Activated CD4-positive, alpha-beta T cell treated with anti-CD3 and anti-CD28 coated beads for 36 hours (primary cell): ENCODE measurements at regions not wholly inside any gene's neighbourhood (a gene's known extent, or its start where the extent isn't known, plus 50 kb on each side); places are given as distances from the start of the nearest gene placed in this dataset.

ENCODE experiments used
- ATAC-seq: fragments of 200-7000 bp; cut with Tn5 transposase; one replicate; pipeline ENCODE4 v1.10.0; 2021; ENCODE audit warnings: mild to moderate bottlenecking, moderate library complexity
- CTCF ChIA-PET: fragments of 350-600 bp; sonication (Branson Sonifier 250); formaldehyde crosslinking; loops from one replicate; lab custom pipeline; 2021; ENCODE audit warnings: antibody characterized with exemption; lab: Charles Lee
- POLR2A ChIA-PET: fragments of 350-600 bp; sonication (Branson Sonifier 250); formaldehyde crosslinking; loops from one replicate; lab custom pipeline; 2021; ENCODE audit warnings: antibody characterized with exemption, inconsistent platforms; lab: Charles Lee
- DNase-seq: peaks from one replicate; pipeline ENCODE4 v3.0.0-alpha.2; 2020
- H3K27ac Mint-ChIP-seq: one replicate; pipeline ENCODE4 v1.8.0; 2021; ENCODE audit warnings: mixed read lengths
- H3K27me3 Mint-ChIP-seq: one replicate; pipeline ENCODE4 v1.8.0; 2021; ENCODE audit warnings: mixed read lengths
- H3K36me3 Mint-ChIP-seq: one replicate; pipeline ENCODE4 v1.8.0; 2021; ENCODE audit warnings: low read depth, mixed read lengths
- H3K4me1 Mint-ChIP-seq: one replicate; pipeline ENCODE4 v1.8.0; 2021; ENCODE audit warnings: mixed read lengths
- H3K4me3 Mint-ChIP-seq: one replicate; pipeline ENCODE4 v1.8.0; 2021; ENCODE audit warnings: mild to moderate bottlenecking, moderate library complexity, mixed read lengths
- H3K9me3 Mint-ChIP-seq: one replicate; pipeline ENCODE4 v1.8.0; 2021; ENCODE audit warnings: low read depth, mixed read lengths
- intact Hi-C, 2 experiments: fragments of 100-400 bp; cut with DNase I in 1 of 2; cut with micrococcal nuclease in 1 of 2; formaldehyde crosslinking; loops; one replicate each; pipeline versions ENCODE4 v1.14.2 to v1.15.1; 2022 to 2024; cut with DNase I, micrococcal nuclease

DNA sequence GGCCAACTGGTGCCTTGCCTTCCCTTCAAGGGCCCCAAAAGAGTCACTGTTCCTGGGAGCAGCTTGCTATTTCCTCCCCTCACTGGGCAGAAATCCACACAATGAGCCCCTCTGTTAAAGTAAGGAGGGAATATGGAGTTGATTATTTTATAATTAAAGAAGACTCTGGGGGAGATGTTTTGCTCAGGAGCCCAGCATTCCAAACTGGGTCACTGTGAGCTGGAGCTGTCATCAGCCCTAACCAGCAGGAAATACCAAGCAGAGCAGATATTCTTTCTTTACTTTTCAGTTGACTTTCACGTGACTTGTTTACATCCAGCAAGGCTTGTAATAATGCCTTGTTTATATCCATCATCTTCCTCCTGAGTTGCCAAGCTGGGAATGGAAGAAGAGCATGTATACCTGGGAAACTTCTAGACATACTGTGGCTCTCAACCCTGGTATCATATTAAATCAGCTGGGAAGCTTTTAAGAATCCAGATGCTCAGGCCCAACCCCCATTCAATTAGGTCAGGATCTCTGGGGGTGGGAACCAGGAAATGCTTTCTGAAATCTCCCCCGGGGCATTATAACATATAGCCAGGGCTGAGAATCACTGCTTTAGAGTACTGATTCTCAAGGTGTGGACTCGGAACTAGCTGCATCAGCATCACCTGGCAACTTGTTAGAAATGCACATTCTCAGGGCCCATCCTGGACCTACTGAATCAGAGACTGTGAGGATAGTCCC, 175.6 kb upstream of the MYLIP start:
- POLR2A ChIA-PET = no interaction called here
- ATAC-seq = no peak
- intact Hi-C loops = no loop called here
- no peak overlapping the region for H3K4me3 Mint-ChIP-seq
- no peaks in the 10 kb centered on the region for H3K27me3 Mint-ChIP-seq
- peaks cover 6% of the 10 kb centered on the region for H3K4me1 Mint-ChIP-seq
- H3K36me3 Mint-ChIP-seq = no peaks in the 10 kb centered on the region
- CTCF ChIA-PET = no interaction called here
- H3K9me3 Mint-ChIP-seq = no peaks in the 10 kb centered on the region
- no peak overlapping the region for H3K27ac Mint-ChIP-seq
- DNase-seq = no peak

DNA sequence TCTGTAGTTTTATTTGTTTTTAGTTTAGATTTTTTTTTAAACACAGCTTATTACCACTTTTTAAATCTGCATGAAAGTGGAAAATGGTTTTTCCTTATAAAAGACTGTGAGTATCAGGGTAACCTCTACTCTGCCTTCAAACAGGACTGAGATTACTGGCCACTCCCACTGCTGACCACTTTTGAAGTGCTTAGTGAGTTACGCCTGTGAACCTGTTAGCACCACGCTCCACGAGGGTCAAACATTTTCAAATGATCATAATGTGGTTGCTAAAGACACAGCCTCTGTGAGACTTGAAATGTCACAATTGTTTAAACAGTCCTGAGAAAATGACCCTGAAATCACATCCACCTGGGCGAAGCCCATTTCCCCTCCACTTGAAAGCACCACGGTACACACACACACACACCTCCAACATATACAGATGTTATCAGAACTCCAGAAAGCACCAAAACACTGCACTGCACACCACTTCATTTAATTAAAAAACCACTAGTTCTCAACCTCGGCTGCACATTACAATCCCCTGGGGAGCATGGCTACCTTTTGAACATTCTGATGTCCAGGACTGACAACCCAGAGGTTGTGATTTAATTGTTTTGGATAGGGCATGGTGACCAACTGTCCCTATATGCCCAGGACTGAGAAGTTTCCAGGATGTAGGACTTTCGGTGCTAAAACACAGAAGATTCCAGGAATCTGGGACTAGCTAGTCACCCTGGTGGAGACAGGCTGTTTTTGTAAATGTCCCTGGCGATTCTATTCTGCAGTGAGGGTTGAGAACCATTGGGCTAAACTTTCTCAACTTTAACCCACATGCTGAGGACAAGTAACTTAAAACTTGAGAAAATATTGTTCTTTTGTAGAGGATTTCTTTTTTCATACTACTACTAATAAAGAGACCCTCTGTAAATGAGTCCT, 176.4 kb upstream of the MYLIP start:
- Mint-ChIP-seq H3K27me3 (no peaks in the 10 kb centered on the region), H3K9me3 (no peaks in the 10 kb centered on the region), H3K4me3 (no peak overlapping the region), H3K27ac (no peak overlapping the region), H3K36me3 (no peaks in the 10 kb centered on the region), H3K4me1 (peaks cover 6% of the 10 kb centered on the region)
- intact Hi-C loops = no loop called here
- ATAC-seq = no peak
- no peak for DNase-seq
- ChIA-PET CTCF (interaction anchor here (0.6 to 0.7 kb wide), 2 partner anchors 194 to 207 kb away, joined by 3 read pairs; no protein-coding TSS in a partner anchor), POLR2A (no interaction called here)

DNA sequence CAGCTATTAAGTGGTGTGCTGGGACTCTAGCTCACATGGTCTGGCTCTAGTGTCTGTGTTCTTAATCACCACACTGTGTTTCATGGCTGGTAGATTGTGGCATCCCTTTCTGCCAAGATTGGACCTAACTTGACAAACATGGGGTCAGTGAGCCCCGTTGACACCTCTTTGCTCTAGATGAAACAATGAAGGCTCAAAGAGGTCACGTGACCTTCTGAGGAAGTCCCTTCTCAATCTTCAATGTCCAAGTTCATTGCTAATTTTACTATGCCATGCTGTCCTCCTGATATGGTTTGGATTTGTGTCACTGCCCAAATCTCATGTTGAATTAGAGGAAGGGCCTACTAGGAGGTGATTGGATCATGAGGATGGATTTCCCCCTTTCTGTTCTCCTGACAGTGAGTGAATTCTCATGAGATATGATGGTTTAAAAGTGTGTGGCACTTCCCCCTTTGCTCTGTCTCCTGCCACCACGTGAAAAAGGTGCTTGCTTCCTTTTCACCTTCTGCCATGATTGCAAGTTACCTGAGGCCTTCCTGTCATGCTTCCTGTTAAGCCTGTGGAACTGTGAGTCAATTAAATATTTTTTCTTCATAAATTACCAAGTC, 177.8 kb upstream of the MYLIP start:
- Mint-ChIP-seq H3K4me3 (no peak overlapping the region), H3K36me3 (no peaks in the 10 kb centered on the region), H3K27me3 (no peaks in the 10 kb centered on the region), H3K27ac (no peak overlapping the region), H3K4me1 (peaks cover 2% of the 10 kb centered on the region), H3K9me3 (no peaks in the 10 kb centered on the region)
- DNase-seq (no peak), ATAC-seq (no peak)
- intact Hi-C loops = no loop called here
- ChIA-PET CTCF (interaction anchor here (1.1 kb wide), 1 partner anchor 58 kb away, joined by 3 read pairs; no protein-coding TSS in a partner anchor), POLR2A (no interaction called here)

DNA sequence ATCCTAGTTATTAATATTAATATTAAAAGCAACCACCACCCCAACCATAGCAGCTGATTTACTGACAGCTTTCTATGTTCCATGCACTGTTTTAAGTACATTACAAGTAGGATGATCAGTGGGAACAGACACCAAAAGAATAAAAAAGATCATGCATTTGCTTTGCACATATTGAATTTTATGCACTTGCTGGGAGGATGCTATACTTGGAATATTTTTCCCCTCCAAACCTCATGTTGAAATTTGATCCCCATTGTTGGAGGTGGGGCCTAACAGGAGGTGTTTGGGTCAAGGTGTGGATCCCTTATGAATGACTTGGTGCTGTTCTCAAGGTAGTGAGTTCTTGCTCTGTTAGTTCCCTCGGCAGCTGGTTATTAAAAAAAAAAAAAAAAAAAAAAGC, 178.9 kb upstream of the MYLIP start:
- no peak overlapping the region for H3K4me3 Mint-ChIP-seq

DNA sequence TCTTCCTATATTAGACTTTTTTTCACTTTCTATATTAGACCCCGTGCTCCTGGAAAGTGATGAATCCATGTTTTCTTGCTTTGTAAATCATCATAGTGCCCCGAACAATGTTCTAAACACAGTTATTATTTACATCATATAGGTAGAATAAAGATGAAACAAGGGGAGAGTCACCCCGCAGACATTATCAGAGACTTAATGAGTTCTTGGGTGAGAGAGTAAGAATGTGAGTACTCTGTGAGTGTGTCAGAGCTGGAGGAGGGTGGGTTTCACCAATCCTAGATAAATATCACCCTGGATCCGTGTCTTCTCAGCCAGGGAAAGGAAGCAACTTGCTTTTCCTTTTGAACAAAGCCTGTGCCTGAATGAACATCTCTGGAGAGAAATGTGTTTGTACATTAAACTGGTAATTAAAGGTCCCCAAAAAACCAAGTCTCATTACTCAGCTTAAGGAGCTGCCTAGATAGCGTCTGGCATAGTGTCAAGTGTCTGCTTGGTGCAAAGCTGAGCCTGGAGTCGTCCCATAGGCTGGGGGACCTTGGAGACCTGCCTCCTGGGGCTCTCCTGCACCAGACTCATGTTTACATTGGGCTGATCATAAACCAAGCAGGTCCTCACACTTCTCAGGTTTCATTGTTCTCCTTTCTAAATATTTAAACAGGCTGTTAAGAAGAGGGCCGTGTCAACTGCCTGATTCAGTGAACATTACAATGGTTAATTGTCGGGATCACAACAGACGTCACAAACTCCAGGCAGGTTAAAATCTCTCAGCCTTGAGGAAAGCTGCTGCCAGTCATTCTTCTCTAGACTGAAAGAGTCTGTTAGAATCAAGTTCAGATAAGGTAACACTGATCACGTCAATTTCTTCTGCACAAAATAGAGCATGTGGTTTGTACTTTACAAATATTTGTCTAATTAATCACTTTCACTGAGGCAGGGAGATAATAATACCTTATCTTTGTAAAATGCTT, 179.7 kb upstream of the MYLIP start:
- H3K27me3 Mint-ChIP-seq = no peaks in the 10 kb centered on the region
- DNase-seq (no peak), ATAC-seq (no peak)
- ChIA-PET CTCF (interaction anchor here (0.9 kb wide), 1 partner anchor 233 kb away, joined by 3 read pairs; no protein-coding TSS in a partner anchor), POLR2A (no interaction called here)
- H3K4me3 Mint-ChIP-seq = no peak overlapping the region
- H3K4me1 Mint-ChIP-seq = no peaks in the 10 kb centered on the region
- no peaks in the 10 kb centered on the region for H3K36me3 Mint-ChIP-seq
- H3K9me3 Mint-ChIP-seq = no peaks in the 10 kb centered on the region
- intact Hi-C loops = no loop called here
- H3K27ac Mint-ChIP-seq = no peak overlapping the region

More for the DNA sequence above, 178.9 kb upstream of the MYLIP start:
- no peaks in the 10 kb centered on the region for H3K4me1 Mint-ChIP-seq
- CTCF ChIA-PET = no interaction called here
- H3K9me3 Mint-ChIP-seq = no peaks in the 10 kb centered on the region
- POLR2A ChIA-PET = interaction anchor here (0.6 kb wide), 1 partner anchor 44 kb away, joined by 3 read pairs; no protein-coding TSS in a partner anchor
- H3K27ac Mint-ChIP-seq = no peak overlapping the region
- H3K36me3 Mint-ChIP-seq = no peaks in the 10 kb centered on the region
- DNase-seq (no peak), ATAC-seq (no peak)
- intact Hi-C loops = no loop called here
- H3K27me3 Mint-ChIP-seq = no peaks in the 10 kb centered on the region

DNA sequence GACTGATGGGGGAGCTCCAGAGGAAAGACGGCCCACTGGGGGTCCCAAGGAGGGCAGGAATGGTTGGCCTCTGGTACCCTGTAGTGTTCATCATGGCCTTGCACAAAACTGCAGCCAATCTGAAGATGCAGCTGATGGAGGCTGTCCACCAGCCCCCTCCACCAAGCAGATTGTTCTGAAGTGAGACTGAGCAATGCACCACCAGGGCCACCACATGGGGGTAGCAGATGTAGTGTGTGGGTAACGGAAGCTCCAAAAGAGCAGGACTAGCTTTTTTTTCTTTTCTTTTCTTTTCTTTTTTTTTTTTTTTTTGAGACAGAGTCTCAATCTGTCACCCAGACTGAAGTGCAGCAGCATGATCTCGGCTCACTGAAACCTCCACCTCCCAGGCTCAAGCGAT, 181.0 kb upstream of the MYLIP start:
- no peaks in the 10 kb centered on the region for H3K36me3 Mint-ChIP-seq
- H3K27me3 Mint-ChIP-seq = no peaks in the 10 kb centered on the region
- no peak for ATAC-seq
- no peak overlapping the region for H3K27ac Mint-ChIP-seq
- CTCF ChIA-PET = no interaction called here
- DNase-seq = no peak
- POLR2A ChIA-PET = no interaction called here
- no peak overlapping the region for H3K4me3 Mint-ChIP-seq
- no peaks in the 10 kb centered on the region for H3K4me1 Mint-ChIP-seq
- intact Hi-C loops = no loop called here
- H3K9me3 Mint-ChIP-seq = no peaks in the 10 kb centered on the region

DNA sequence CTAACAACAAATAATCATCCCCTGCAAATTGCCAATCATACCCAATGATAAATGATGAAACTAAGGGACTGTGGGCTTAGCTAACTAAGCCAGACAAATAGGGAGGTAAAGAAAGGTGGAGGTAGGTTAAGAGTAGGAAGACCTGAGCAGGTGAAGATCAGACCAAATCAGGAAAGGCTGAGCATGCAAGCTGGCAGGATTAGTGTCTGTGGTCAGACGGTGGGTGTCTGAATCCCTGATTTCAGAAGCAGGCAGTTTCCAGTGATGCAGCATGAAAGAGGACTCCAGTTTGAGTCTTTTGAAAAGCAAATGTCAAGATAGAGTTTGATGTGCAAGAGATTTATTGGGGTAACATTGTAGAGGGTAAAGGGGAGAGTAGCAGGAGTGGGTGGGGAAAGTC, 181.4 kb upstream of the MYLIP start:
- ChIA-PET CTCF (no interaction called here), POLR2A (no interaction called here)
- H3K4me3 Mint-ChIP-seq = no peak overlapping the region
- H3K36me3 Mint-ChIP-seq = no peaks in the 10 kb centered on the region
- no peaks in the 10 kb centered on the region for H3K9me3 Mint-ChIP-seq
- H3K4me1 Mint-ChIP-seq = no peaks in the 10 kb centered on the region
- no peak for ATAC-seq
- intact Hi-C loops = no loop called here
- no peak overlapping the region for H3K27ac Mint-ChIP-seq
- no peaks in the 10 kb centered on the region for H3K27me3 Mint-ChIP-seq
- DNase-seq = no peak

DNA sequence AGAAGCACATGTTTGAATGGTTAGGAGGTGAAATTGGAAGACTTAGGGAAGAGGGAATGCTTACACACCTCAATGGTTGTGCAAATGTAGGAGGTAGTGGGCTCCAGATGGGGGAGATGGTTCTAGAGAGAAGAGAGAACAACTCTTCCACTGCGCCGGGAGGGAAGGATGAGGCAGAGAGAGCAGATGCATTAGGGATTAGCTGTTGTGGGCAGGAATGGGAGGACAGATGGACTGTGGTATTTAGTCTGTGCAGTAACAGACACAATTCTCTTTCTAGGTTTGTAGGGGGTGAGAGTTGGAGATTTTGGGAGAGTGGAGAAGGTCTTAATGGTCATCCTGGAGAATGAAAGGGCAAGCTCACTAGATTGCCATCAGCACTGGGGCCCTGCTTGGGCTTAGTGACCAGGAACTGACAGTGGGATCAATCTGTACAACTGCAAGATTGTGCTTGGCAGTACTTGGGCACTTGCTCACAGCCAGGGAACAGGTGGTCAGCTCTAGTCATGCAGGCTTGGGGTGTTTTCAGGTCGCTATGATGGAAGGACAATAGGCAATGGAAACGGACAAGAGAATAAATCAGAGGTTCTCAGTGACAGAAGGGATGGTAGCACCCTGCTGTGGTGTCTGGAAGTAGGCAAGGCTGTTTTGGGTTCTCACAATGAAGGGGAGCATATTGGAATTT, 182.0 kb upstream of the MYLIP start:
- Mint-ChIP-seq H3K4me1 (no peaks in the 10 kb centered on the region), H3K36me3 (no peaks in the 10 kb centered on the region), H3K4me3 (no peak overlapping the region), H3K27ac (no peak overlapping the region), H3K27me3 (no peaks in the 10 kb centered on the region), H3K9me3 (no peaks in the 10 kb centered on the region)
- ChIA-PET POLR2A (interaction anchor here (0.6 kb wide), 1 partner anchor 112 kb away, joined by 3 read pairs; no protein-coding TSS in a partner anchor), CTCF (no interaction called here)
- ATAC-seq (no peak), DNase-seq (no peak)
- intact Hi-C loops = no loop called here

DNA sequence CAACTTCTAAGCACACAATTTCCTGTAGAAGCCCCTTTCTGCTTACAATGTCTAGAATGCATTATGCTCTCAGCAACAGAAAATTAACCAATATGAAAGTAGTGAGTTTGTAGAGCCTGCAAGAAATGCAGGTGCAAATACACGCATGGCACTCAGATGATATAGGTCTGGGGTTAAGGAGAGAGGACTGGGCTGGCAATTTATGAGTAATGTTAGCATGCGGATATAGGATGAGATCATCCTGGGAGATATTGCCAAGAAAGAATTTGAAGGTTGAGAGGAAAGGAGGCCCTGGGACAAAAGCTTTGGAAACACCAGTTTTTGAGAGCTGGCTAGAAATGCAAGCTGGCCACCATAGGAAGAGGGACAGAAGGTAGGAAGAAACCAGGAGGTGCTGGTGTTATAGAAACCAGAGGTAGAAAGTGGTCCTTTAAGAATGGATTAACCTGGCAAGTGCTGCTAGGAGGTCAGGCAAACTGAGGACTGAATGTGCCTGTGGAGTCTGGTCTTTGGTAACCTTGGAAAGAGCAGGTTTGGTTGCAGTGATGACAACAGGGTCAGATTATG, 183.2 kb upstream of the MYLIP start:
- H3K4me1 Mint-ChIP-seq = no peaks in the 10 kb centered on the region
- CTCF ChIA-PET = no interaction called here
- DNase-seq = no peak
- no peaks in the 10 kb centered on the region for H3K36me3 Mint-ChIP-seq
- no peaks in the 10 kb centered on the region for H3K27me3 Mint-ChIP-seq
- intact Hi-C loops = no loop called here
- H3K27ac Mint-ChIP-seq = no peak overlapping the region
- ATAC-seq = no peak
- no peaks in the 10 kb centered on the region for H3K9me3 Mint-ChIP-seq
- no peak overlapping the region for H3K4me3 Mint-ChIP-seq
- POLR2A ChIA-PET = no interaction called here

DNA sequence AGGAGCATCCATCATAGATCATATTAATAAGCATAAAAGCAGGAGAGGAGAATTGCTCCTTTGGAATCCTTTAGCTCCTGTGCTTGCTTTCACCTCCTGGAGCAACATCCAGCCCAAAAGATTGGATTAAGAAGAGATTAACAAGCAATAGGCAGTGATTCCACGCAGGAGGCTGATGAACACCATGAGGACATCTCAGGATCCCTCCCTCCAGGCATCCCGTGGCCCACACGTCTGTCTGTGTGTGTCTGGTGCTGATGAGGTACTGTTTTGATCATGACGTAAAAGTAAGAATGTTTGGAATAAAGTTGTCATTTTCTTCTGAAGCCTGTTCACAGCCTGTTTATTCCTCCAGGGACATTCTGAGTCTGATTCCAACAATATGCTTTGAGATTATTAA, 185.5 kb upstream of the MYLIP start:
- Mint-ChIP-seq H3K36me3 (no peaks in the 10 kb centered on the region), H3K27me3 (no peaks in the 10 kb centered on the region), H3K9me3 (no peaks in the 10 kb centered on the region), H3K4me3 (no peak overlapping the region), H3K27ac (no peak overlapping the region), H3K4me1 (no peaks in the 10 kb centered on the region)
- intact Hi-C loops = no loop called here
- DNase-seq = no peak
- ATAC-seq = no peak
- CTCF ChIA-PET = interaction anchor here (1.1 kb wide), 1 partner anchor 124 kb away, joined by 3 read pairs; no protein-coding TSS in a partner anchor
- POLR2A ChIA-PET = no interaction called here
